HepG2 (cell line): ENCODE measurements at regions not wholly inside any gene's neighbourhood (a gene's known extent, or its start where the extent isn't known, plus 50 kb on each side); places are given as distances from the start of the nearest gene placed in this dataset.

Experiments
- ATAC-seq: fragments of 200-7000 bp; cut with Tn5 transposase; 3 replicates; pipeline ENCODE4 v1.9.1; 2020; ENCODE audit warnings: mild to moderate bottlenecking, moderate library complexity
- BruUV-seq: library from RNA; stranded (reverse); fragments of 400-500 nt; replicated peaks from 2 replicates; lab custom pipeline; 2021; lab: Mats Ljungman, UMichigan
- CTCF ChIA-PET: fragments of 300-600 bp; formaldehyde crosslinking; extraction: SDS; loops from one replicate; lab custom pipeline; 2021; ENCODE audit warnings: low total read pairs, inconsistent platforms, low intra/inter-chr PET ratio; lab: Yijun Ruan, JAX
- POLR2A ChIA-PET: fragments of 350-600 bp; sonication (Branson Sonifier 250); formaldehyde crosslinking; loops from one replicate; lab custom pipeline; 2020; ENCODE audit warnings: antibody characterized with exemption, inconsistent platforms; lab: Yijun Ruan, JAX
- DNase-seq: peaks from one replicate; pipeline ENCODE4 v3.0.0-alpha.2; 2015; ENCODE audit warnings: low spot score
- FAIRE-seq: peaks from 3 replicates; lab custom pipeline; 2011; peaks lifted over from hg19 to GRCh38; lab: Jason Lieb, UNC
- H2AFZ ChIP-seq: one replicate; pipeline ENCODE4 v1.6.1; 2011; ENCODE audit warnings: low read length, inconsistent platforms
- H3K27ac ChIP-seq: fragments of 300-600 bp; 3 replicates; pipeline ENCODE4 v1.8.0; 2011; ENCODE audit warnings: mixed run types, mild to moderate bottlenecking, mixed read lengths, low read length, inconsistent platforms; ENCODE audit not compliant: insufficient read depth; ENCODE audit errors: extremely low read length
- H3K27me3 ChIP-seq, 2 experiments: fragments of 200-600 bp in 1 of 2; 2 replicates in 1 of 2; 3 replicates in 1 of 2; pipeline versions ENCODE4 v1.6.0 to v1.8.0; 2011; ENCODE audit warnings: low read length in 2 of 2, mild to moderate bottlenecking in 2 of 2, moderate library complexity in 2 of 2, inconsistent platforms in 1 of 2; ENCODE audit not compliant: insufficient read depth in 2 of 2, control insufficient read depth in 1 of 2
- H3K36me3 ChIP-seq, 2 experiments: fragments of 200-600 bp in 1 of 2; replicated peaks in 1 of 2; 2 replicates in 1 of 2; 3 replicates in 1 of 2; pipeline versions ENCODE4 v1.5.1 to v1.8.0; 2011; ENCODE audit warnings: low read length in 2 of 2, inconsistent platforms in 1 of 2; ENCODE audit not compliant: insufficient read depth in 2 of 2, control insufficient read depth in 1 of 2
- H3K4me1 ChIP-seq: 2 replicates; pipeline ENCODE4 v1.5.1; 2012; ENCODE audit warnings: low read length, inconsistent platforms; ENCODE audit not compliant: insufficient read depth
- H3K4me2 ChIP-seq: 2 replicates; pipeline ENCODE4 v1.6.0; 2011; ENCODE audit warnings: low read depth, low read length, inconsistent platforms
- H3K4me3 ChIP-seq, 3 experiments: fragments of 200-600 bp in 1 of 3; sonication (generic), shearing (Covaris generic) in 1 of 3; replicated peaks in 1 of 3; 2 replicates each; pipeline ENCODE4 v1.5.1; 2011 to 2016; ENCODE audit warnings: low read length in 3 of 3, inconsistent platforms in 2 of 3, low read depth in 2 of 3, mild to moderate bottlenecking in 2 of 3, control low read depth in 1 of 3, mixed read lengths in 1 of 3; ENCODE audit not compliant: insufficient read depth in 1 of 3
- H3K79me2 ChIP-seq: one replicate; pipeline ENCODE4 v1.6.1; 2011; ENCODE audit warnings: low read length, inconsistent platforms; ENCODE audit not compliant: insufficient read depth
- H3K9ac ChIP-seq: 2 replicates; pipeline ENCODE4 v1.6.0; 2011; ENCODE audit warnings: mild to moderate bottlenecking, low read depth, low read length, inconsistent platforms; ENCODE audit not compliant: insufficient read depth
- H3K9me3 ChIP-seq: 2 replicates; pipeline ENCODE4 v1.5.1; 2012; ENCODE audit warnings: mild to moderate bottlenecking, low read length
- H4K20me1 ChIP-seq: 2 replicates; pipeline ENCODE4 v1.6.0; 2011; ENCODE audit warnings: inconsistent platforms, mild to moderate bottlenecking, low read length, moderate library complexity; ENCODE audit not compliant: insufficient read depth
- ARNTL ChIP-seq: sonication (generic); formaldehyde crosslinking; IDR thresholded peaks from 2 replicates; pipeline ENCODE4 v1.4.0; 2020; ENCODE audit warnings: mild to moderate bottlenecking, missing genetic modification reagents
- CREB1 ChIP-seq, 2 experiments: fragments of 450-650 bp in 1 of 2; IDR thresholded peaks; 2 replicates each; pipeline ENCODE4 v1.6.1; 2016 to 2017; ENCODE audit warnings: control low read depth in 1 of 2, mild to moderate bottlenecking in 1 of 2, missing compliant biosample characterization in 1 of 2, missing genetic modification characterization in 1 of 2
- E2F1 ChIP-seq: sonication (generic); formaldehyde crosslinking; IDR thresholded peaks from 2 replicates; pipeline ENCODE4 v1.5.0; 2020; ENCODE audit warnings: missing genetic modification reagents
- HNF1B ChIP-seq: sonication (generic); formaldehyde crosslinking; IDR thresholded peaks from 2 replicates; pipeline ENCODE4 v1.5.1; 2020; ENCODE audit warnings: mild to moderate bottlenecking, moderate library complexity, missing genetic modification reagents
- JUNB ChIP-seq: sonication (generic); formaldehyde crosslinking; IDR thresholded peaks from 2 replicates; pipeline ENCODE4 v1.8.0; 2022; ENCODE audit warnings: missing genetic modification reagents, mild to moderate bottlenecking, borderline replicate concordance
- KAT7 ChIP-seq: IDR thresholded peaks from 2 replicates; pipeline ENCODE4 v1.6.1; 2018; ENCODE audit warnings: borderline replicate concordance, missing compliant biosample characterization
- KLF15 ChIP-seq: sonication (generic); formaldehyde crosslinking; IDR thresholded peaks from 2 replicates; pipeline ENCODE4 v1.8.1; 2023; ENCODE audit warnings: borderline replicate concordance, mild to moderate bottlenecking, inconsistent platforms, missing genetic modification reagents, mixed read lengths
- PHF5A ChIP-seq: IDR thresholded peaks from one replicate; pipeline ENCODE4 v1.6.1; 2018; ENCODE audit warnings: low read depth, missing genetic modification reagents; ENCODE audit not compliant: unreplicated experiment
- SKI ChIP-seq: fragments of 450-650 bp; IDR thresholded peaks from one replicate; pipeline ENCODE4 v1.6.1; 2018; ENCODE audit warnings: mild to moderate bottlenecking; ENCODE audit not compliant: partially characterized antibody
- UBTF ChIP-seq: sonication (generic); formaldehyde crosslinking; IDR thresholded peaks from 2 replicates; pipeline ENCODE4 v1.4.0; 2020; ENCODE audit warnings: mild to moderate bottlenecking, missing genetic modification reagents
- ZBTB20 ChIP-seq: sonication (generic); formaldehyde crosslinking; IDR thresholded peaks from 2 replicates; pipeline ENCODE4 v1.8.1; 2023; ENCODE audit warnings: missing genetic modification reagents, low read depth, mild to moderate bottlenecking, borderline replicate concordance
- ZBTB3 ChIP-seq: sonication (generic); formaldehyde crosslinking; IDR thresholded peaks from 2 replicates; pipeline ENCODE4 v1.4.0; 2020; ENCODE audit warnings: low read depth, mild to moderate bottlenecking, moderate library complexity, missing genetic modification reagents, borderline replicate concordance
- ZNF205 ChIP-seq: IDR thresholded peaks from 2 replicates; pipeline ENCODE4 v1.6.1; 2018; ENCODE audit warnings: missing biosample characterization, missing genetic modification reagents
- ZNF562 ChIP-seq: sonication (generic); formaldehyde crosslinking; IDR thresholded peaks from 2 replicates; pipeline ENCODE4 v1.8.0; 2022; ENCODE audit warnings: missing genetic modification reagents, borderline replicate concordance
- ZNF768 ChIP-seq: sonication (generic); formaldehyde crosslinking; IDR thresholded peaks from 2 replicates; pipeline ENCODE4 v1.4.0; 2020; ENCODE audit warnings: missing genetic modification reagents
- WGBS: methylation state at CpG from one replicate; pipeline ENCODE4 v1.1.6; 2017; ENCODE audit warnings: low lambda C conversion rate; 5-methylcytosine and 5-hydroxymethylcytosine counted together
- in situ Hi-C: cut with HindIII; loops from 2 replicates; pipeline ENCODE4 v1.10.0; 2017; ENCODE audit warnings: low pct_unique_long_range_greater_than_20kb; ENCODE audit not compliant: extremely low pct_ligation_motif_present
- intact Hi-C: fragments of 100-400 bp; cut with micrococcal nuclease; formaldehyde crosslinking; loops from one replicate; pipeline ENCODE4 v1.10.0; 2022; ENCODE audit not compliant: unreplicated experiment

- Histone ChIP-seq H3K9ac (no peak overlapping the region), H3K4me3 (no peak overlapping the region), H3K4me2 (no peak overlapping the region), H3K9me3 (no peaks in the 10 kb centered on the region), H3K36me3 (no peaks in the 10 kb centered on the region), H2AFZ (no peak overlapping the region), H3K27me3 (no peaks in the 10 kb centered on the region), H3K27ac (no peak overlapping the region), H3K4me1 (no peaks in the 10 kb centered on the region), H4K20me1 (no peaks in the 10 kb centered on the region), H3K79me2 (no peaks in the 10 kb centered on the region)
- DNase-seq (no peak), ATAC-seq (no peak), FAIRE-seq (no peak)
- 2% methylated on average over 2 of the region's 2 CpGs for WGBS
- in situ Hi-C loops, result no loop called here
- ChIA-PET POLR2A (no interaction called here), CTCF (no interaction called here)
- intact Hi-C loops, result no loop called here
- TF ChIP-seq SKI (no peak), CREB1 (IDR thresholded peaks at IDR 0.05) (peak; percentile 33; the same call in 1 of the 2 replicates), CREB1 (CRISPR knock-in tag; IDR thresholded peaks at IDR 0.05) (no peak)
- BruUV-seq, result no TSS peak
Measured at GRCh38 chr4:130146773-130147172, 1050.8 kb downstream of the C4orf33 start.

GRCh38 chr4:130147641-130148040 lies 1051.7 kb downstream of the C4orf33 start:
- DNase-seq, result no peak
- no TSS peak for BruUV-seq
- Histone ChIP-seq H2AFZ (no peak overlapping the region), H3K27ac (no peak overlapping the region), H3K79me2 (no peaks in the 10 kb centered on the region), H3K4me2 (no peak overlapping the region), H3K9ac (no peak overlapping the region), H3K9me3 (no peaks in the 10 kb centered on the region), H3K27me3 (no peaks in the 10 kb centered on the region), H3K4me1 (no peaks in the 10 kb centered on the region), H4K20me1 (no peaks in the 10 kb centered on the region), H3K4me3 (no peak overlapping the region), H3K36me3 (no peaks in the 10 kb centered on the region)
- WGBS, result 52% methylated on average over 2 of the region's 2 CpGs
- no peak for FAIRE-seq
- intact Hi-C loops, result no loop called here
- ATAC-seq, result no peak
- POLR2A ChIA-PET, result no interaction called here
- CTCF ChIA-PET, result no interaction called here
- in situ Hi-C loops, result no loop called here
- TF ChIP-seq HNF1B, result no peak
- no peak for TF ChIP-seq ZBTB3 (CRISPR knock-in tag)
- TF ChIP-seq ZNF562 (CRISPR knock-in tag), result no peak
- TF ChIP-seq E2F1 (CRISPR knock-in tag), result no peak
- TF ChIP-seq ZBTB20 (CRISPR knock-in tag), result no peak
- no peak for TF ChIP-seq KAT7
- no peak for TF ChIP-seq JUNB (CRISPR knock-in tag)
- TF ChIP-seq KLF15 (CRISPR knock-in tag), result no peak
- no peak for TF ChIP-seq UBTF (CRISPR knock-in tag)
- TF ChIP-seq PHF5A (CRISPR knock-in tag), result no peak
- TF ChIP-seq ZNF768 (CRISPR knock-in tag), result no peak
- no peak for TF ChIP-seq ZNF205
- no peak for TF ChIP-seq ARNTL (CRISPR knock-in tag)
